H1 (cell line): ENCODE measurements at regions not wholly inside any gene's neighbourhood (a gene's known extent, or its start where the extent isn't known, plus 50 kb on each side); places are given as distances from the start of the nearest gene placed in this dataset.

ENCODE experiments used
- CTCF ChIA-PET: fragments of 300-600 bp; sonication (Branson Sonifier 250); formaldehyde crosslinking; loops from one replicate; lab custom pipeline; 2021; ENCODE audit not compliant: partially characterized antibody; lab: Charles Lee
- POLR2A ChIA-PET: fragments of 300-600 bp; sonication (Branson Sonifier 250); formaldehyde crosslinking; loops from one replicate; lab custom pipeline; 2021; ENCODE audit warnings: inconsistent platforms; ENCODE audit not compliant: partially characterized antibody; lab: Charles Lee
- DNase-seq, 2 experiments: peaks; one replicate each; pipeline versions ENCODE4 v3.0.0 to v3.0.0-alpha.2; 2010 to 2022; ENCODE audit warnings: low spot score in 2 of 2, low read depth in 1 of 2, mixed read lengths in 1 of 2
- FAIRE-seq: peaks from 2 replicates; lab custom pipeline; 2011; peaks lifted over from hg19 to GRCh38; lab: Jason Lieb, UNC
- H2AFZ ChIP-seq: 2 replicates; pipeline ENCODE4 v1.8.1; 2012; ENCODE audit warnings: low read length, inconsistent platforms
- H2AK5ac ChIP-seq: 2 replicates; pipeline ENCODE4 v1.6.1; 2013; ENCODE audit warnings: low read depth, low read length
- H2BK120ac ChIP-seq: replicated peaks from 2 replicates; pipeline ENCODE3; 2013; ENCODE audit warnings: low read depth, low read length, inconsistent platforms
- H2BK12ac ChIP-seq: 2 replicates; pipeline ENCODE4 v1.6.1; 2013; ENCODE audit warnings: low read depth, low read length
- H2BK15ac ChIP-seq: 2 replicates; pipeline ENCODE4 v1.6.1; 2013; ENCODE audit warnings: low read length
- H2BK20ac ChIP-seq: 2 replicates; pipeline ENCODE4 v1.6.1; 2013; ENCODE audit warnings: low read length
- H2BK5ac ChIP-seq: 2 replicates; pipeline ENCODE4 v1.6.1; 2013; ENCODE audit warnings: low read depth, low read length
- H3K14ac ChIP-seq: 2 replicates; pipeline ENCODE4 v1.6.1; 2013; ENCODE audit warnings: inconsistent platforms; ENCODE audit not compliant: insufficient read length
- H3K18ac ChIP-seq: 2 replicates; pipeline ENCODE4 v1.6.1; 2013; ENCODE audit warnings: low read length; ENCODE audit errors: extremely low read depth
- H3K23ac ChIP-seq: 2 replicates; pipeline ENCODE4 v1.6.1; 2013; ENCODE audit warnings: inconsistent platforms; ENCODE audit not compliant: insufficient read length
- H3K23me2 ChIP-seq: 2 replicates; pipeline ENCODE4 v1.6.1; 2013; ENCODE audit warnings: low read depth, low read length
- H3K27ac ChIP-seq: 2 replicates; pipeline ENCODE4 v1.6.1; 2011; ENCODE audit warnings: low read depth, low read length, inconsistent platforms
- H3K27me3 ChIP-seq, 4 experiments: replicated peaks in 1 of 4; 1 replicate in 1 of 4; 2 replicates in 3 of 4; pipeline versions ENCODE4 v1.6.1 to v1.8.1; 2011 to 2013; ENCODE audit warnings: low read length in 3 of 4, mild to moderate bottlenecking in 3 of 4, inconsistent platforms in 2 of 4, mixed read lengths in 2 of 4, moderate library complexity in 1 of 4; ENCODE audit not compliant: control insufficient read depth in 3 of 4, insufficient read depth in 3 of 4; ENCODE audit errors: extremely low read depth in 1 of 4
- H3K36me3 ChIP-seq, 4 experiments: 2 replicates each; pipeline versions ENCODE4 v1.6.1 to v1.8.1; 2011 to 2013; ENCODE audit warnings: mild to moderate bottlenecking in 4 of 4, low read length in 3 of 4, moderate library complexity in 2 of 4, control low read depth in 1 of 4, inconsistent platforms in 1 of 4; ENCODE audit not compliant: insufficient read depth in 4 of 4, control insufficient read depth in 2 of 4
- H3K4ac ChIP-seq: replicated peaks from 2 replicates; pipeline ENCODE3; 2013; ENCODE audit warnings: low read length, low read depth, mixed read lengths, inconsistent platforms; ENCODE audit not compliant: insufficient read length
- H3K4me1 ChIP-seq, 4 experiments: replicated peaks in 1 of 4; 1 replicate in 1 of 4; 2 replicates in 3 of 4; pipeline versions ENCODE4 v1.6.1 to v1.8.1; 2011 to 2013; ENCODE audit warnings: low read length in 3 of 4, inconsistent platforms in 2 of 4, mixed read lengths in 1 of 4; ENCODE audit not compliant: insufficient read depth in 4 of 4, control insufficient read depth in 3 of 4
- H3K4me2 ChIP-seq, 2 experiments: 2 replicates each; pipeline versions ENCODE4 v1.6.1 to v1.8.1; 2011 to 2013; ENCODE audit warnings: low read depth in 2 of 2, low read length in 2 of 2, control low read depth in 1 of 2, inconsistent platforms in 1 of 2, mild to moderate bottlenecking in 1 of 2; ENCODE audit not compliant: insufficient read depth in 1 of 2
- H3K4me3 ChIP-seq, 4 experiments: fragments of 200-600, 300-600 bp in 1 of 4; sonication (generic), shearing (Covaris generic), sonication (Bioruptor Twin) in 1 of 4; 2 replicates each; pipeline versions ENCODE4 v1.5.1 to v1.8.1; 2011 to 2016; ENCODE audit warnings: low read length in 4 of 4, low read depth in 3 of 4, control low read depth in 2 of 4, inconsistent platforms in 2 of 4, mild to moderate bottlenecking in 2 of 4, mixed read lengths in 1 of 4, moderate library complexity in 1 of 4; ENCODE audit not compliant: insufficient read depth in 2 of 4; ENCODE audit errors: extremely low read depth in 1 of 4
- H3K56ac ChIP-seq: replicated peaks from 2 replicates; pipeline ENCODE3; 2013; ENCODE audit warnings: low read depth, mild to moderate bottlenecking, mixed read lengths, low read length, inconsistent platforms; ENCODE audit not compliant: insufficient read length
- H3K79me1 ChIP-seq: 2 replicates; pipeline ENCODE4 v1.6.1; 2013; ENCODE audit warnings: low read depth, low read length, control low read depth
- H3K79me2 ChIP-seq, 2 experiments: 2 replicates each; pipeline versions ENCODE4 v1.6.1 to v1.8.1; 2012 to 2013; ENCODE audit warnings: low read length in 2 of 2, mild to moderate bottlenecking in 2 of 2, inconsistent platforms in 1 of 2; ENCODE audit not compliant: insufficient read depth in 2 of 2, control insufficient read depth in 1 of 2
- H3K9ac ChIP-seq, 4 experiments: replicated peaks in 1 of 4; 1 replicate in 1 of 4; 2 replicates in 3 of 4; pipeline versions ENCODE4 v1.6.1 to v1.8.1; 2011 to 2013; ENCODE audit warnings: low read depth in 3 of 4, low read length in 3 of 4, control low read depth in 2 of 4, mild to moderate bottlenecking in 2 of 4, moderate library complexity in 2 of 4, inconsistent platforms in 1 of 4; ENCODE audit errors: extremely low read depth in 1 of 4
- H3K9me3 ChIP-seq, 2 experiments: 2 replicates each; pipeline versions ENCODE4 v1.6.1 to v1.8.1; 2012 to 2013; ENCODE audit warnings: mild to moderate bottlenecking in 2 of 2, moderate library complexity in 2 of 2, control low read depth in 1 of 2, inconsistent platforms in 1 of 2, low read depth in 1 of 2, low read length in 1 of 2, mixed read lengths in 1 of 2; ENCODE audit not compliant: insufficient read depth in 2 of 2
- H4K20me1 ChIP-seq, 2 experiments: replicated peaks in 1 of 2; 2 replicates each; pipeline versions ENCODE3 to v1.8.1; 2011 to 2013; ENCODE audit warnings: inconsistent platforms in 2 of 2, low read length in 2 of 2, mild to moderate bottlenecking in 1 of 2; ENCODE audit not compliant: insufficient read depth in 2 of 2, control insufficient read depth in 1 of 2
- H4K5ac ChIP-seq: 2 replicates; pipeline ENCODE4 v1.6.1; 2013; ENCODE audit warnings: low read length, low read depth, mixed read lengths, inconsistent platforms; ENCODE audit not compliant: insufficient read length
- H4K8ac ChIP-seq: 2 replicates; pipeline ENCODE4 v1.8.0; 2013; ENCODE audit warnings: mild to moderate bottlenecking, moderate library complexity, low read length, inconsistent platforms; ENCODE audit not compliant: insufficient read depth; ENCODE audit errors: extremely low read depth
- H4K91ac ChIP-seq: replicated peaks from 2 replicates; pipeline ENCODE3; 2013; ENCODE audit warnings: low read length, mixed read lengths, inconsistent platforms; ENCODE audit not compliant: insufficient read length
- ATF2 ChIP-seq: IDR thresholded peaks from 2 replicates; pipeline ENCODE4 v1.6.1; 2012; ENCODE audit warnings: low read length, inconsistent platforms
- CBX5 ChIP-seq: fragments of 300-800, 300-1000 bp; sonication (generic); IDR thresholded peaks from 2 replicates; pipeline ENCODE4 v1.7.1; 2016; ENCODE audit warnings: antibody characterized with exemption, low read length, low read depth
- CHD1 ChIP-seq: IDR thresholded peaks from 2 replicates; pipeline ENCODE4 v1.6.1; 2012; ENCODE audit warnings: low read depth, low read length, improper control_type of control experiment
- EGR1 ChIP-seq: IDR thresholded peaks from 2 replicates; pipeline ENCODE4 v1.6.1; 2011; ENCODE audit warnings: low read depth, low read length, borderline replicate concordance
- EP300 ChIP-seq, 2 experiments: IDR thresholded peaks; 1 replicate in 1 of 2; 2 replicates in 1 of 2; pipeline ENCODE4 v1.6.1; 2011 to 2012; ENCODE audit warnings: low read depth in 2 of 2, low read length in 2 of 2, mild to moderate bottlenecking in 2 of 2, borderline replicate concordance in 1 of 2, inconsistent platforms in 1 of 2, moderate library complexity in 1 of 2
- HDAC6 ChIP-seq: IDR thresholded peaks from one replicate; pipeline ENCODE4 v1.7.1; 2012; ENCODE audit warnings: low read depth, mild to moderate bottlenecking, inconsistent platforms, low read length, moderate library complexity
- JUN ChIP-seq: IDR thresholded peaks from 2 replicates; pipeline ENCODE4 v1.6.1; 2011; ENCODE audit warnings: low read depth, mild to moderate bottlenecking, improper control_type of control experiment, low read length
- KDM1A ChIP-seq: fragments of 200-600, 300-600 bp; sonication (generic); IDR thresholded peaks from 2 replicates; pipeline ENCODE4 v1.7.1; 2016; ENCODE audit warnings: mild to moderate bottlenecking, low read length, borderline replicate concordance
- NRF1 ChIP-seq: IDR thresholded peaks from 2 replicates; pipeline ENCODE4 v1.6.1; 2011; ENCODE audit warnings: mild to moderate bottlenecking, low read depth, low read length, improper control_type of control experiment
- RBBP5 ChIP-seq: IDR thresholded peaks from 2 replicates; pipeline ENCODE4 v1.7.1; 2012; ENCODE audit warnings: low read depth, mild to moderate bottlenecking, inconsistent platforms, low read length, moderate library complexity, borderline replicate concordance
- SIRT6 ChIP-seq: IDR thresholded peaks from one replicate; pipeline ENCODE4 v1.7.1; 2012; ENCODE audit warnings: low read length, inconsistent platforms
- TBP ChIP-seq: IDR thresholded peaks from 2 replicates; pipeline ENCODE4 v1.6.1; 2011; ENCODE audit warnings: low read depth, low read length, improper control_type of control experiment
- ZNF274 ChIP-seq: IDR thresholded peaks from 2 replicates; pipeline ENCODE4 v1.7.0; 2012; ENCODE audit warnings: low read length, borderline replicate concordance; ENCODE audit errors: extremely low read depth

- no peak for TF ChIP-seq HDAC6
These were observed 607.9 kb downstream of the PTPRC start (continued) for GRCh38 chr1:199246716-199247115.

GRCh38 chr1:199247891-199248290, 609.1 kb downstream of the PTPRC start:
- CTCF ChIA-PET: interaction anchor here (1.0 to 1.6 kb wide), 2 partner anchors 35 to 191 kb away, joined by 3 read pairs; no protein-coding TSS in a partner anchor
- no peaks in the 10 kb centered on the region for H3K23me2 ChIP-seq
- TF ChIP-seq ATF2: no peak
- TF ChIP-seq RBBP5: no peak
- TF ChIP-seq ZNF274: no peak
- TF ChIP-seq TBP: no peak
- TF ChIP-seq JUN: no peak
- TF ChIP-seq CHD1: no peak
- no peak for TF ChIP-seq KDM1A
- TF ChIP-seq EGR1: no peak
- TF ChIP-seq NRF1: no peak
- TF ChIP-seq CBX5: no peak
- TF ChIP-seq EP300 (IDR thresholded peaks at IDR 0.05; ENCODE audit: borderline replicate concordance in 1 of 2, low read depth in 2 of 2, low read length in 2 of 2): no peak
- no peak for TF ChIP-seq SIRT6

More at GRCh38 chr1:199247891-199248290, 609.1 kb downstream of the PTPRC start:
- H3K79me1 ChIP-seq: no peaks in the 10 kb centered on the region
- H3K4ac ChIP-seq: no peak overlapping the region
- no peak overlapping the region for H2BK20ac ChIP-seq
- H3K27ac ChIP-seq: no peak overlapping the region
- no peak overlapping the region for H3K9ac ChIP-seq
- H3K4me2 ChIP-seq: no peak overlapping the region
- no peaks in the 10 kb centered on the region for H4K20me1 ChIP-seq
- no peak overlapping the region for H4K91ac ChIP-seq
- H3K18ac ChIP-seq: no peak overlapping the region
- H3K23ac ChIP-seq: no peak overlapping the region
- no peaks in the 10 kb centered on the region for H3K9me3 ChIP-seq
- FAIRE-seq: no peak
- POLR2A ChIA-PET: no interaction called here
- DNase-seq: no peak
- H3K36me3 ChIP-seq: no peaks in the 10 kb centered on the region
- no peak overlapping the region for H2BK15ac ChIP-seq
- H2BK12ac ChIP-seq: no peak overlapping the region
- no peak overlapping the region for H2AFZ ChIP-seq
- no peaks in the 10 kb centered on the region for H3K4me1 ChIP-seq
- H3K4me3 ChIP-seq: no peak overlapping the region
- H4K5ac ChIP-seq: no peak overlapping the region
- H3K79me2 ChIP-seq: no peaks in the 10 kb centered on the region
- no peak overlapping the region for H2BK5ac ChIP-seq
- H4K8ac ChIP-seq: no peak overlapping the region
- H3K56ac ChIP-seq: no peak overlapping the region
- H3K14ac ChIP-seq: no peak overlapping the region
- H2AK5ac ChIP-seq: no peak overlapping the region
- no peak overlapping the region for H2BK120ac ChIP-seq
- no peaks in the 10 kb centered on the region for H3K27me3 ChIP-seq
